ENCODE measurements at regions not wholly inside any gene's neighbourhood (a gene's known extent, or its start where the extent isn't known, plus 50 kb on each side); places are given as distances from the start of the nearest gene placed in this dataset.
"Not testable (repeated sequence)": the region's sequence is repeated elsewhere in the genome, so short reads cannot be mapped to it uniquely, and the experiment has no call there.

- TF ChIP-seq CTCF, POLR2A (IDR thresholded peaks at IDR 0.05): not testable (repeated sequence)
Observed at GRCh38 chr4:131738991-131739390, 1410.1 kb upstream of the PCDH10 start.
